Mammary epithelial cell (primary cell): ENCODE measurements at regions not wholly inside any gene's neighbourhood (a gene's known extent, or its start where the extent isn't known, plus 50 kb on each side); places are given as distances from the start of the nearest gene placed in this dataset.

Source experiments
- CTCF ChIP-seq, 2 donors: IDR thresholded peaks in 1 of 2; conservative IDR thresholded peaks in 1 of 2; 2 replicates each; pipeline ENCODE4 v1.5.1; 2011 to 2012; ENCODE audit warnings: inconsistent platforms in 2 of 2, low read length in 2 of 2, mild to moderate bottlenecking in 2 of 2, control low read depth in 1 of 2, low read depth in 1 of 2; ENCODE audit not compliant: insufficient read depth in 1 of 2; ENCODE audit errors: extremely low read depth in 1 of 2
- EZH2 ChIP-seq: IDR thresholded peaks from 2 replicates; pipeline ENCODE4 v1.6.1; 2012; ENCODE audit warnings: low read length, inconsistent platforms, borderline replicate concordance

GRCh38 chr3:79848876-79849275, 81.1 kb upstream of the ROBO1 start:
- TF ChIP-seq CTCF (conservative IDR thresholded peaks at IDR 0.05 in 1 of 2, IDR thresholded peaks at IDR 0.05 in 1 of 2; ENCODE audit: extremely low read depth in 1 of 2, insufficient read depth in 1 of 2, low read depth in 1 of 2, low read length in 2 of 2) (no peak), EZH2 (no peak)
